Bronchial epithelial cell (primary cell): ENCODE measurements at regions not wholly inside any gene's neighbourhood (a gene's known extent, or its start where the extent isn't known, plus 50 kb on each side); places are given as distances from the start of the nearest gene placed in this dataset.
"Not testable (repeated sequence)": the region's sequence is repeated elsewhere in the genome, so short reads cannot be mapped to it uniquely, and the experiment has no call there.

ENCODE experiments used
- DNase-seq: peaks from one replicate; pipeline ENCODE4 v3.0.0-alpha.2; 2010; ENCODE audit warnings: low read depth
- FAIRE-seq: peaks from 2 replicates; lab custom pipeline; 2011; peaks lifted over from hg19 to GRCh38; lab: Jason Lieb, UNC
- H3K27me3 ChIP-seq: 2 replicates; pipeline ENCODE4 v1.5.1; 2011; ENCODE audit warnings: low read length; ENCODE audit not compliant: control insufficient read depth, insufficient read depth
- H3K36me3 ChIP-seq: 2 replicates; pipeline ENCODE4 v1.5.1; 2011; ENCODE audit warnings: low read length; ENCODE audit not compliant: control insufficient read depth, insufficient read depth
- H3K4me3 ChIP-seq: 2 replicates; pipeline ENCODE4 v1.5.1; 2011; ENCODE audit warnings: mild to moderate bottlenecking, low read depth, low read length, control low read depth
- CTCF ChIP-seq: IDR thresholded peaks from 2 replicates; pipeline ENCODE4 v1.5.1; 2011; ENCODE audit warnings: mild to moderate bottlenecking, moderate library complexity, low read length, control low read depth, inconsistent platforms; ENCODE audit not compliant: insufficient read depth, severe bottlenecking

GRCh38 chr20:47432834-47433210 is 68.9 kb upstream of the NCOA3 start:
- DNase-seq (no peak), FAIRE-seq (no peak)
- Histone ChIP-seq H3K36me3 (no peaks in the 10 kb centered on the region), H3K4me3 (no peak overlapping the region), H3K27me3 (no peaks in the 10 kb centered on the region)
- no peak for TF ChIP-seq CTCF

- H3K4me3 ChIP-seq, FAIRE-seq, H3K36me3 ChIP-seq, H3K27me3 ChIP-seq: not testable (repeated sequence)
- peak; percentile 91 for DNase-seq
Observed at GRCh38 chr20:47434128-47434779, 67.4 kb upstream of the NCOA3 start.

GRCh38 chr20:47438464-47439381 is 63.0 kb upstream of the NCOA3 start:
- DNase-seq = peak; percentile 85
- Histone ChIP-seq H3K4me3 (no peak overlapping the region), H3K36me3 (no peaks in the 10 kb centered on the region), H3K27me3 (no peaks in the 10 kb centered on the region)
- no peak for TF ChIP-seq CTCF
- FAIRE-seq = no peak

GRCh38 chr20:47440857-47441773 is 60.6 kb upstream of the NCOA3 start:
- FAIRE-seq = no peak
- no peaks in the 10 kb centered on the region for H3K27me3 ChIP-seq
- H3K4me3 ChIP-seq = no peak overlapping the region
- TF ChIP-seq CTCF = no peak
- DNase-seq = peak; percentile 41
- H3K36me3 ChIP-seq = no peaks in the 10 kb centered on the region

GRCh38 chr20:47441774-47442150 is 59.9 kb upstream of the NCOA3 start:
- no peaks in the 10 kb centered on the region for H3K36me3 ChIP-seq
- DNase-seq (no peak), FAIRE-seq (no peak)
- TF ChIP-seq CTCF = no peak
- H3K27me3 ChIP-seq = no peaks in the 10 kb centered on the region
- H3K4me3 ChIP-seq = no peak overlapping the region

GRCh38 chr20:47443060-47443459 is 58.6 kb upstream of the NCOA3 start:
- H3K36me3 ChIP-seq, H3K4me3 ChIP-seq, DNase-seq, H3K27me3 ChIP-seq, FAIRE-seq: not testable (repeated sequence)
